ENCODE measurements at regions not wholly inside any gene's neighbourhood (a gene's known extent, or its start where the extent isn't known, plus 50 kb on each side); places are given as distances from the start of the nearest gene placed in this dataset.

DNA sequence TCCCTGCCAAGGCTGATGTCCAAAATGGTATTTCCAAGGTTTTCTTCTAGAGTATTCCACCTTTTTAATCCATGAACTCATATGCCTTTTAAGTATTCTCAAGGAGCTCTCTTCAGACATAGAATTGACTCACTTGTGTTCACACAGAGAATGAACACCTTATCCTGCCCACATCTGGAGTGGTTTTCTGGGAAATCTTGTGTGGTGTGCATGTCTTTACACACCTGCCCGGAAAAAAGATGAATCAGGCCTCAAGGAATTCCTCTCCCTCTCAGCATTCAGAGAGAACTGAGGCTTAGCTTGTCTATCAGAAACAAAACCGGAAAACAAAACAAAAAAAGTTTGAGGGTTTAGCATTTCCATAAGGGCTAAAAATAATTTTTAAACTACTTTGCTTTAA, 148.8 kb downstream of the TFAP2A start:
- TF ChIP-seq, protein P1, sequence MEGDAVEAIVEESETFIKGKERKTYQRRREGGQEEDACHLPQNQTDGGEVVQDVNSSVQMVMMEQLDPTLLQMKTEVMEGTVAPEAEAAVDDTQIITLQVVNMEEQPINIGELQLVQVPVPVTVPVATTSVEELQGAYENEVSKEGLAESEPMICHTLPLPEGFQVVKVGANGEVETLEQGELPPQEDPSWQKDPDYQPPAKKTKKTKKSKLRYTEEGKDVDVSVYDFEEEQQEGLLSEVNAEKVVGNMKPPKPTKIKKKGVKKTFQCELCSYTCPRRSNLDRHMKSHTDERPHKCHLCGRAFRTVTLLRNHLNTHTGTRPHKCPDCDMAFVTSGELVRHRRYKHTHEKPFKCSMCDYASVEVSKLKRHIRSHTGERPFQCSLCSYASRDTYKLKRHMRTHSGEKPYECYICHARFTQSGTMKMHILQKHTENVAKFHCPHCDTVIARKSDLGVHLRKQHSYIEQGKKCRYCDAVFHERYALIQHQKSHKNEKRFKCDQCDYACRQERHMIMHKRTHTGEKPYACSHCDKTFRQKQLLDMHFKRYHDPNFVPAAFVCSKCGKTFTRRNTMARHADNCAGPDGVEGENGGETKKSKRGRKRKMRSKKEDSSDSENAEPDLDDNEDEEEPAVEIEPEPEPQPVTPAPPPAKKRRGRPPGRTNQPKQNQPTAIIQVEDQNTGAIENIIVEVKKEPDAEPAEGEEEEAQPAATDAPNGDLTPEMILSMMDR (IDR thresholded peaks at IDR 0.05) = no peak
- TF ChIP-seq POLR2AphosphoS5 (IDR thresholded peaks at IDR 0.05; ENCODE audit: low read depth, low read length) = no peak
- no peak for TF ChIP-seq SIN3A (IDR thresholded peaks at IDR 0.05; ENCODE audit: borderline replicate concordance, insufficient read depth, low read depth, low read length)
- TF ChIP-seq, protein P2, sequence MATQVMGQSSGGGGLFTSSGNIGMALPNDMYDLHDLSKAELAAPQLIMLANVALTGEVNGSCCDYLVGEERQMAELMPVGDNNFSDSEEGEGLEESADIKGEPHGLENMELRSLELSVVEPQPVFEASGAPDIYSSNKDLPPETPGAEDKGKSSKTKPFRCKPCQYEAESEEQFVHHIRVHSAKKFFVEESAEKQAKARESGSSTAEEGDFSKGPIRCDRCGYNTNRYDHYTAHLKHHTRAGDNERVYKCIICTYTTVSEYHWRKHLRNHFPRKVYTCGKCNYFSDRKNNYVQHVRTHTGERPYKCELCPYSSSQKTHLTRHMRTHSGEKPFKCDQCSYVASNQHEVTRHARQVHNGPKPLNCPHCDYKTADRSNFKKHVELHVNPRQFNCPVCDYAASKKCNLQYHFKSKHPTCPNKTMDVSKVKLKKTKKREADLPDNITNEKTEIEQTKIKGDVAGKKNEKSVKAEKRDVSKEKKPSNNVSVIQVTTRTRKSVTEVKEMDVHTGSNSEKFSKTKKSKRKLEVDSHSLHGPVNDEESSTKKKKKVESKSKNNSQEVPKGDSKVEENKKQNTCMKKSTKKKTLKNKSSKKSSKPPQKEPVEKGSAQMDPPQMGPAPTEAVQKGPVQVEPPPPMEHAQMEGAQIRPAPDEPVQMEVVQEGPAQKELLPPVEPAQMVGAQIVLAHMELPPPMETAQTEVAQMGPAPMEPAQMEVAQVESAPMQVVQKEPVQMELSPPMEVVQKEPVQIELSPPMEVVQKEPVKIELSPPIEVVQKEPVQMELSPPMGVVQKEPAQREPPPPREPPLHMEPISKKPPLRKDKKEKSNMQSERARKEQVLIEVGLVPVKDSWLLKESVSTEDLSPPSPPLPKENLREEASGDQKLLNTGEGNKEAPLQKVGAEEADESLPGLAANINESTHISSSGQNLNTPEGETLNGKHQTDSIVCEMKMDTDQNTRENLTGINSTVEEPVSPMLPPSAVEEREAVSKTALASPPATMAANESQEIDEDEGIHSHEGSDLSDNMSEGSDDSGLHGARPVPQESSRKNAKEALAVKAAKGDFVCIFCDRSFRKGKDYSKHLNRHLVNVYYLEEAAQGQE (IDR thresholded peaks at IDR 0.05; ENCODE audit: insufficient read depth in 1 of 2, low read depth in 2 of 2, low read length in 1 of 2) = no peak
- TF ChIP-seq TCF7L2 (IDR thresholded peaks at IDR 0.05; ENCODE audit: low read depth, low read length) = no peak

All from Panc1 (cell line).